ES-I3 (cell line): ENCODE measurements at regions not wholly inside any gene's neighbourhood (a gene's known extent, or its start where the extent isn't known, plus 50 kb on each side); places are given as distances from the start of the nearest gene placed in this dataset.

ENCODE experiments used
- H3K36me3 ChIP-seq: 2 replicates; pipeline ENCODE4 v1.6.1; 2013; ENCODE audit warnings: mild to moderate bottlenecking, low read length, control low read depth, moderate library complexity; ENCODE audit not compliant: insufficient read depth
- H3K4me1 ChIP-seq: 2 replicates; pipeline ENCODE4 v1.6.1; 2013; ENCODE audit warnings: mild to moderate bottlenecking, control low read depth, low read length; ENCODE audit not compliant: insufficient read depth
- H3K9ac ChIP-seq: 2 replicates; pipeline ENCODE4 v1.6.1; 2013; ENCODE audit warnings: low read depth, mild to moderate bottlenecking, low read length, moderate library complexity
- H3K9me3 ChIP-seq: 2 replicates; pipeline ENCODE4 v1.6.1; 2013; ENCODE audit warnings: mild to moderate bottlenecking, low read length, moderate library complexity; ENCODE audit not compliant: control insufficient read depth, insufficient read depth

GRCh38 chr9:86459191-86459590 is 105.0 kb upstream of the TUT7 start:
- Histone ChIP-seq H3K36me3 (no peaks in the 10 kb centered on the region), H3K9me3 (no peaks in the 10 kb centered on the region), H3K4me1 (no peaks in the 10 kb centered on the region), H3K9ac (no peak overlapping the region)

- Histone ChIP-seq H3K4me1 (no peaks in the 10 kb centered on the region), H3K36me3 (no peaks in the 10 kb centered on the region), H3K9me3 (no peaks in the 10 kb centered on the region), H3K9ac (no peak overlapping the region)
Measured at GRCh38 chr9:86458191-86458855, 104.1 kb upstream of the TUT7 start.

DNA sequence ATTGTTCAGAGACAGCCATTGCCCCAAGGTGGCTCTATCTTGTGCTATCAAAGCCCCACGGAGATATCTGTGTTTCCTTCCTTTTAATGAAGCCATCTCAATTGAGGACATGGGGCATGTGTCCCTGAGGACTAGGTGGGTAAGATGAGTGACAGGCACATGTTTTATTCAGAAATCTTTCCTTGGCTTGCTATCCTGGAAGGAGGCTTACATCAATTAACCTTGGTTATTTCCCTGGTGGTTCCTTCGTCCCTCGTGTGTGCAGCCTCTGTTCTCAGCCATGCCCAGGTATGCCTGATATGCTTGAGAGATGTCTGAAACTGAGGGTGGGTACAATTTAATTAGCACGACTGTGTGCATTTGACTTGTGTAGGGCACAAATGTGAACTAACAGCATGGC is 102.2 kb upstream of the TUT7 start:
- H3K36me3 ChIP-seq: no peaks in the 10 kb centered on the region
- no peak overlapping the region for H3K9ac ChIP-seq
- H3K4me1 ChIP-seq: no peaks in the 10 kb centered on the region
- no peaks in the 10 kb centered on the region for H3K9me3 ChIP-seq

GRCh38 chr9:86454701-86455615 is 100.7 kb upstream of the TUT7 start:
- H3K36me3 ChIP-seq: no peaks in the 10 kb centered on the region
- H3K4me1 ChIP-seq: no peaks in the 10 kb centered on the region
- H3K9ac ChIP-seq: no peak overlapping the region
- H3K9me3 ChIP-seq: no peaks in the 10 kb centered on the region

- Histone ChIP-seq H3K4me1 (no peaks in the 10 kb centered on the region), H3K9ac (no peak overlapping the region), H3K9me3 (no peaks in the 10 kb centered on the region), H3K36me3 (no peaks in the 10 kb centered on the region)
Measured at GRCh38 chr9:86452201-86452828, 98.1 kb upstream of the TUT7 start.

GRCh38 chr9:86449246-86449645 is 95.0 kb upstream of the TUT7 start:
- no peaks in the 10 kb centered on the region for H3K4me1 ChIP-seq
- H3K36me3 ChIP-seq: no peaks in the 10 kb centered on the region
- no peaks in the 10 kb centered on the region for H3K9me3 ChIP-seq
- no peak overlapping the region for H3K9ac ChIP-seq

- Histone ChIP-seq H3K9me3 (no peaks in the 10 kb centered on the region), H3K9ac (no peak overlapping the region), H3K36me3 (no peaks in the 10 kb centered on the region), H3K4me1 (no peaks in the 10 kb centered on the region)
Measured at GRCh38 chr9:86445671-86446070, 91.5 kb upstream of the TUT7 start.

- no peaks in the 10 kb centered on the region for H3K4me1 ChIP-seq
- no peak overlapping the region for H3K9ac ChIP-seq
- H3K36me3 ChIP-seq: no peaks in the 10 kb centered on the region
- no peaks in the 10 kb centered on the region for H3K9me3 ChIP-seq
Measured at GRCh38 chr9:86443992-86444391, 89.8 kb upstream of the TUT7 start.

DNA sequence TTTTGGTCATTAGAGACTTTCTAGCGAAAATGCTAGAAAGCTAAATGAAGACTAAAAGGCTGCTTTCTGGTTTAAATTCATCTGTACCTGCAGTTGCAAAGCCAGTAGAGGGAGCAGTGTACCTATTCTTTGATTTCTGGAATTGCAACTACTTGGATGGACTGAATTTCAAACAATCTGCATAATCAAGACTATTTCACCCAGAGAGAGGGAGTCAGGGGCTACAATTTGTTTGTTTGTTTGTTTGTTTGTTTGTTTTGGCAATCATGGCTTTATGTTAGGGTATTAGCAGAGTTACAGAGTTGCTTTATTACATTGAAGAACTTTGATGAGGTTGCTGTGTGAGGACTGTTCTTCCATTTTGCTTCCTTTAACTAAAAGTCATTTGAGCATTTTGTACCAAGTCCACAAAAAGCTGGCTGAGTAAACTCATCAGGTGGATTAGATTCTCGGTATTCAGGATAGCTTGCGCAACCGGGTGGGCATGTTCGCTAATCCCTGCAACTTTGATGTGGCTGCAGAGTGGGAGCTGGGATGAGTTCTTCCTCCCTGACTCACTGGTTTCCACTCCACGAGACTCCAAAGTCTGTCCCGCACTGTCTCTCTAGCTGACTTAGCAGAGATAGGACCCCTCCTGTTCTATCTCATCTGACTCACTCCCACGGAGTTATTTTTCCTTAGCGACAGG is 80.0 kb upstream of the TUT7 start:
- peaks cover 7% of the 10 kb centered on the region for H3K4me1 ChIP-seq
- H3K9me3 ChIP-seq: no peaks in the 10 kb centered on the region; the same call in 1 of the 2 replicates
- H3K36me3 ChIP-seq: no peaks in the 10 kb centered on the region
- H3K9ac ChIP-seq: no peak overlapping the region

GRCh38 chr9:86424251-86424891 is 70.2 kb upstream of the TUT7 start:
- H3K9ac ChIP-seq: no peak overlapping the region
- no peaks in the 10 kb centered on the region for H3K4me1 ChIP-seq
- no peaks in the 10 kb centered on the region for H3K9me3 ChIP-seq
- H3K36me3 ChIP-seq: no peaks in the 10 kb centered on the region

DNA sequence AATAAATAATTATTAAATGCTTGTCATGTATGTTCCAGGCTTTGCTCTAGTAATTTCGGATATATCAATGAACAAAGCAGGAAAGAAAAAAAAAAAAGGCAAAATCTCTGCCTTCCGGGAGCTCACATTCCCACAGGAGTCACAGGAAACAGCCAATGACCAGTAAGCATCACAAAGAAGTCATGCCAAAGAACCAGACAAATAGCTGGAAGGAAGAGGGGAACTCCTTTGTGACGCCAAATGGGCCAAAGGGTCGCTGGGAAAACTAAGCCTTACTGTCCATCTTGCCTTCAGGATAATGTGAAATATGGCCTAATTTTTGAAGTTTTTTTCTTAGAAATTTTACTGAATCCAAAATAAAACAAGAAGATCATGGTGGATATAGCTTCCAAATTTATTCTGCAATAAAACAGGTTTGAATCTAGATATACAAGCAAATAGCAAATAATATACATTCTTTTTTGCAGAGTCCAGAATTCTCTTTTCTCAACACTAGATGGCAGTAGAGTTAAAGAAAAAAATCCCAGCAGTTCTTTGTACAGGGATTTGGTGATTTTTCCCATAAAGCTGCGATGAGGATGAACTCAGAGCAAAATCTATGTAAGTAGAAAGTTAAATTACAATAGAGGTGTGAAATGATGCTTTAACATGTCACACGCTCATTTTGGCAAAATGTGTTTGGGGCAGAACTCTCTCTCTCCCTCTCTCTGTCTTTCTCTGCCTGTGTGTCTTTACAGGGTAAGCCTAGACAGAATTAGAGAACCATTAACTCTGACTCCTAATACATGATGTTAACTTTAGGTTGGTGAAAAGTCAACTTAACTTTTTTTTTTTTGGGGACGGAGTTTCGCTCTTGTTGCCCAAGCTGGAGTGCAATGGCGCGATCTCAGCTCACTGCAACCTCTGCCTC is 60.0 kb upstream of the TUT7 start:
- no peaks in the 10 kb centered on the region for H3K9me3 ChIP-seq
- no peak overlapping the region for H3K9ac ChIP-seq
- H3K36me3 ChIP-seq: no peaks in the 10 kb centered on the region
- H3K4me1 ChIP-seq: no peaks in the 10 kb centered on the region

- no peak overlapping the region for H3K9ac ChIP-seq
- no peaks in the 10 kb centered on the region for H3K9me3 ChIP-seq
- no peaks in the 10 kb centered on the region for H3K36me3 ChIP-seq
- H3K4me1 ChIP-seq: peaks cover 14% of the 10 kb centered on the region; the same call in 1 of the 2 replicates
Measured at GRCh38 chr9:86410281-86410680, 56.1 kb upstream of the TUT7 start.

DNA sequence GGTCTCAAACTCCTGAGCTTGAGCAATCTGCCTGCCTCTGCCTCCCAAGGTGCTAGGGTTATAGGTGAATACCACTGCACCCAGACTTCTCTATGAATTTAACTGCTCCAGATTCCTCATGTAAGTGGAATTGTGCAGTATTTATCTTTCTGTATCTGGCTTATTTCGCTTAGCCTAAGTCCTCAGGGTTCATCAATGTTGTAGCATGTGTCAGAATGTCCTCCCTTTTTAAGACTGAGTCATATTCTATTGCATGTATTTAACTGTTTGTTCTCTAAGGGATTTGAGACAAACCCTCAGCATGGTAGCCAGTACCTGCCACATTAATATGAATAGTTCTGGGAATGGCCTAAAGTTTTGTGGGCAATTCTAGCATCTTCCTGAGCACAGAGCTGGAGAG is 53.9 kb upstream of the TUT7 start:
- Histone ChIP-seq H3K36me3 (no peaks in the 10 kb centered on the region), H3K4me1 (peaks cover 14% of the 10 kb centered on the region; the same call in 1 of the 2 replicates), H3K9ac (no peak overlapping the region), H3K9me3 (no peaks in the 10 kb centered on the region)
